ENCODE measurements at regions not wholly inside any gene's neighbourhood (a gene's known extent, or its start where the extent isn't known, plus 50 kb on each side); places are given as distances from the start of the nearest gene placed in this dataset.
"Not testable (repeated sequence)": the region's sequence is repeated elsewhere in the genome, so short reads cannot be mapped to it uniquely, and the experiment has no call there.

DNA sequence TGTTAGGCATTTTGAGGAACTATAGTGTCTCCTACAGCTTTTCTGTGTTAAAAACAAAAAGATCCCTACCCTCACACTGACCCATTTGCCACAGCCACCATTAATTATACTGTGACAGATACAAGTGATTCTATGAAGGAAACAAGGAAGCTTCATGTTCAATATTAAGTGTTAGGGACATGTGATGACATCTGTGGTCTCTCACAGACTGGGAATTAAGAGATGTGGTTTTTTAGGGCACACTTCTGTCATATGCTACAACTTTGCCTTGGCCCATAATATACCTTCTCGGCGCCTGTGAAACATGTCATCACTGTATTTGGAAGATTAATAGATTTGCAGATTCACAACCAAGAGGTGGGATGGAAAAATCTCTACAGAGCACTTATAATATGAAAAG is 102.9 kb upstream of the TCF21 start:
- H3K27ac ChIP-seq: no peak overlapping the region
- no peaks in the 10 kb centered on the region for H3K27me3 ChIP-seq (ENCODE audit: insufficient read depth in 3 of 3, low read length in 2 of 3)
- DNase-seq: no peak
- ATAC-seq: no peak
- intact Hi-C loops (cut with DNase I): no loop called here
- WGBS, 3 donors: 86 to 94% (median 90%) methylated on average over 2 of the region's 2 CpGs
- H3K4me1 ChIP-seq: no peaks in the 10 kb centered on the region
- TF ChIP-seq, protein P1, sequence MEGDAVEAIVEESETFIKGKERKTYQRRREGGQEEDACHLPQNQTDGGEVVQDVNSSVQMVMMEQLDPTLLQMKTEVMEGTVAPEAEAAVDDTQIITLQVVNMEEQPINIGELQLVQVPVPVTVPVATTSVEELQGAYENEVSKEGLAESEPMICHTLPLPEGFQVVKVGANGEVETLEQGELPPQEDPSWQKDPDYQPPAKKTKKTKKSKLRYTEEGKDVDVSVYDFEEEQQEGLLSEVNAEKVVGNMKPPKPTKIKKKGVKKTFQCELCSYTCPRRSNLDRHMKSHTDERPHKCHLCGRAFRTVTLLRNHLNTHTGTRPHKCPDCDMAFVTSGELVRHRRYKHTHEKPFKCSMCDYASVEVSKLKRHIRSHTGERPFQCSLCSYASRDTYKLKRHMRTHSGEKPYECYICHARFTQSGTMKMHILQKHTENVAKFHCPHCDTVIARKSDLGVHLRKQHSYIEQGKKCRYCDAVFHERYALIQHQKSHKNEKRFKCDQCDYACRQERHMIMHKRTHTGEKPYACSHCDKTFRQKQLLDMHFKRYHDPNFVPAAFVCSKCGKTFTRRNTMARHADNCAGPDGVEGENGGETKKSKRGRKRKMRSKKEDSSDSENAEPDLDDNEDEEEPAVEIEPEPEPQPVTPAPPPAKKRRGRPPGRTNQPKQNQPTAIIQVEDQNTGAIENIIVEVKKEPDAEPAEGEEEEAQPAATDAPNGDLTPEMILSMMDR (IDR thresholded peaks at IDR 0.05): no peak
- no peaks in the 10 kb centered on the region for H3K9me3 ChIP-seq
- H3K36me3 ChIP-seq (ENCODE audit: insufficient read depth in 1 of 2, low read depth in 1 of 2): no peaks in the 10 kb centered on the region
- no peak overlapping the region for H3K4me3 ChIP-seq

DNA sequence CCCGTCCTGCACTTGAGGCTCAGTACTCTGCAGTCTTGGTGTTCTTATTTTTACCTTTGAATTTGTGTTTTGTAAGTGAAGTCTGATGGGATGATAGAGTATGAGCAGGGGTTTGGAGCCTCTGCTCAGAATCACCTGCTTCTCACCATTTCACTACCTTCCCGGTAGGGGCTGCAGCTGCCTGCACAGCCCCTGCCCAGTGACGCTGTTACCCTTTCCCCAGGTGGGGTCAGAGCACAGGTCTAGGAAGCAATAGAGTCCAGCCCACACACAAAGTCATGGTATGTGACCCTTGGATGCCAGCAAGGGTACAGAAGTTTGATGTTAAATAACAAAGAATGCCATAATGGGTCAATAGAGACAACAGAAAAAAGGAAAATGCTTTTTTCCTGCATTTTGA is 101.8 kb upstream of the TCF21 start:
- TF ChIP-seq, protein P1 (IDR thresholded peaks at IDR 0.05): no peak
- Histone ChIP-seq H3K36me3 (ENCODE audit: insufficient read depth in 1 of 2, low read depth in 1 of 2) (no peaks in the 10 kb centered on the region), H3K27ac (no peak overlapping the region), H3K4me3 (no peak overlapping the region), H3K4me1 (no peaks in the 10 kb centered on the region), H3K9me3 (no peaks in the 10 kb centered on the region), H3K27me3 (ENCODE audit: insufficient read depth in 3 of 3, low read length in 2 of 3) (no peaks in the 10 kb centered on the region)
- intact Hi-C loops (cut with DNase I): no loop called here
- DNase-seq: no peak
- no peak for ATAC-seq
- WGBS, 3 donors: 89 to 96% (median 89%) methylated on average over 3 of the region's 3 CpGs

DNA sequence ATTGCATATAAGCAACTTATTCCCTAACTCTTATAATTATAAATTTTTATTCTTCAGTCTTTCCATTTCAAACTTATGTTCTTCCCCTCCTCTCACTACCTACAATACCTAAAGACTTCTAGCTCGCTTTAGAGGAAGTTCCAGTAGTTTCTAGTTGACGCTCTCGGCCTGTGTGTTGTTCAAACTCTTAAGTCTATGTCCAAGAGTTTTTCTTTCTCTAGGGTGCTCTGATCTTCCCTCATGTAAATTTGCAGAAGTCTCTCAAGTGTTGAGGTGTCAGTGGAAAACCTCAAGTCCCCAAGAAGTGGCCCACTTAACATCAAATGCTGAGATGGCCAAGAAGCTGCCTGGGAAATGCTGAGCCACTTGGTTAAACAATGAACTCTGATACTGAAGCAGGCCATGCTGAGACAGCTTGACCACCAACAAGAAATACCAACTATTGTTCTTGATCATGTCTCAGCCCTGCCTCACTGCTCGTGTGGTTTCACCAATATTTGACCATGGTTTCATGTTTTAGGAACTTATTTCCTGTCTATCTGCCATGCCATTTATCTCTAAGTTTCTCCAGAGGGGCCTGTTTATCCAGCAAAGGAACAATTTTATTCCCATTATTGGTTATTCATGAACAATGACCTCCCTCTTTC is 100.9 kb upstream of the TCF21 start:
- Histone ChIP-seq H3K4me1 (no peaks in the 10 kb centered on the region), H3K36me3 (ENCODE audit: insufficient read depth in 1 of 2, low read depth in 1 of 2) (no peaks in the 10 kb centered on the region), H3K27me3 (ENCODE audit: insufficient read depth in 3 of 3, low read length in 2 of 3) (no peaks in the 10 kb centered on the region), H3K27ac (no peak overlapping the region), H3K4me3 (no peak overlapping the region), H3K9me3 (no peaks in the 10 kb centered on the region)
- DNase-seq: no peak
- intact Hi-C loops (cut with DNase I): no loop called here
- ATAC-seq: no peak
- TF ChIP-seq, protein P1 (IDR thresholded peaks at IDR 0.05): no peak
- WGBS, 3 donors: 87 to 90% (median 88%) methylated on average over 4 of the region's 4 CpGs

DNA sequence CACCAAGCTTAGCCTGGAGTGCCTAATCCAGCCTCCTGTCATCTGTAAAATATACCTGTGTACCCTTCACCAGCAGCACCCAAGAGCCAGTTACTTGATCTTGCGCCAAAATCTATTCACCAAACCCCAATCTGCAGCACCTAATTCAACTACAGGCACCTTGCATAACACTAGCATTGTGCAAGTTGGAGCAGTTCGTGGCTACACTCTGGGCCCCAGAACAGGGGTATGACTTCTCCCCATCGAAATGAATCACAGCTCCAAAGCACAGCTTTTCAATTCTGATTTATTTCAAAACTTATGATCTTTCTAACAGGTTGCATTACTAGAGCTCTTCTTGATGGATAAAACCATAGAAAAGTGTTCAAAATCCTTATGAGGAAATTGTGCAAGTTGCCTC is 100.4 kb upstream of the TCF21 start:
- DNase-seq: no peak
- TF ChIP-seq, protein P1 (IDR thresholded peaks at IDR 0.05): no peak
- ATAC-seq: no peak
- H3K9me3 ChIP-seq: no peaks in the 10 kb centered on the region
- WGBS, 3 donors: 83 to 86% (median 84%) methylated on average over 3 of the region's 3 CpGs
- H3K4me3 ChIP-seq: no peak overlapping the region
- no peak overlapping the region for H3K27ac ChIP-seq
- intact Hi-C loops (cut with DNase I): no loop called here
- H3K4me1 ChIP-seq: no peaks in the 10 kb centered on the region
- no peaks in the 10 kb centered on the region for H3K36me3 ChIP-seq (ENCODE audit: insufficient read depth in 1 of 2, low read depth in 1 of 2)
- no peaks in the 10 kb centered on the region for H3K27me3 ChIP-seq (ENCODE audit: insufficient read depth in 3 of 3, low read length in 2 of 3)

DNA sequence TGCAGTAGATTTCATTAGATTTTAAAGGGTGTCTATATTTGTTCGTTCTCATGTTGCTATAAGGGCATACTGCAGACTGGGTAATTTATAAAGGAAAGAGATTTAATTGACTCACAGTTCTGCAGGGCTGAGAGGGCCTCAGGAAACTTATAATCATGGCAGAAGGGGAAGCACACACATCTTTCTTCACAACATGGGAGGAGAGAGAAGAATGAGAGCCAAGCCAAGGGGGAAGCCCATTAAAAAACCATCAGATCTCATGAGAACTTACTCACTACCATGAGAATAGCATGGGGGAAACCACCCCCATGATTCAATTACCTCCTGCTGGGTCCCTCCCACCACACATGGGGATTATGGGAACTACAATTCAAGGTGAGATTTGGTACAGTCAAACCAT is 99.5 kb upstream of the TCF21 start:
- intact Hi-C loops (cut with DNase I); ATAC-seq: not testable (repeated sequence)
- WGBS, 3 donors: 78 to 88% (median 85%) methylated on average over 1 of the region's 1 CpG

DNA sequence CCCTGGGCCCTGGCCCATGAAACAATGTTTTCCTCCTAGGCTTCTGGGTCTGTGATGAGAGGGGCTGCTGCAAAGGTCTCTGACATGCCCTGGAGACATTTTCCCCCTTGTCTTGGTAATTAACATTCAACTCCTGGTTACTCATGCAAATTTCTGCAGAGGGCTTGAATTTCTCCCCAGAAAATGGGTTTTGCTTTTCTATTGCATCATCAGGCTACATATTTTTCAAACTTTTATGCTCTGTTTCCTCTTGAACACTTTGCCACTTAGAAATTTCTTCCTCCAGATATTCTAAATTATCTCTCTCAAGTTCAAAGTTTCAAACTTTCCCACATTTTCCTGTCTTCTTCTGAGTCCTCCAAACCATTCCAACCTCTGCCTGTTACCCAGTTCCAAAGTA is 98.2 kb upstream of the TCF21 start:
- H3K4me1 ChIP-seq; H3K27me3 ChIP-seq (ENCODE audit: insufficient read depth in 3 of 3, low read length in 2 of 3); H3K27ac ChIP-seq; ATAC-seq; H3K4me3 ChIP-seq; intact Hi-C loops (cut with DNase I); DNase-seq; H3K36me3 ChIP-seq (ENCODE audit: insufficient read depth in 1 of 2, low read depth in 1 of 2); H3K9me3 ChIP-seq: not testable (repeated sequence)

More for the DNA sequence above, 99.5 kb upstream of the TCF21 start:
- not testable (repeated sequence) for DNase-seq; H3K27ac ChIP-seq; H3K27me3 ChIP-seq (ENCODE audit: insufficient read depth in 3 of 3, low read length in 2 of 3); H3K4me1 ChIP-seq; H3K9me3 ChIP-seq; H3K4me3 ChIP-seq; H3K36me3 ChIP-seq (ENCODE audit: insufficient read depth in 1 of 2, low read depth in 1 of 2)

DNA sequence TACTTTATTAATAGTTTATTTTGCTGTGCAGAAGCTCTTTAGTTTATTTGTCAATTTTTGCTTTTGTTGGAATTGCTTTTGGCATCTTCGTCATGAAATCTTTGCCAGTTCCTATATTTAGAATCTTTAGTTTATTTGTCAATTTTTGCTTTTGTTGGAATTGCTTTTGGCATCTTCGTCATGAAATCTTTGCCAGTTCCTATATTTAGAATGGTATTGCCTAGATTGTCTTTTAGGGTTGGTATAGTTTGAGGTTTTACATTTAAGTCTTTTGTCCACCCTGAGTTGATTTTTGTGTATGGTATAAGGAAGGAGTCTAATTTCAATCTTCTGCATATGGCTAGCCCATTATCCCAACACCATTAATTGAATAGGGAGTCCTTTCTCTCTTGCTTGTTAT is 93.9 kb upstream of the TCF21 start:
- intact Hi-C loops (cut with DNase I); H3K36me3 ChIP-seq (ENCODE audit: insufficient read depth in 1 of 2, low read depth in 1 of 2); H3K9me3 ChIP-seq; ATAC-seq; H3K4me1 ChIP-seq; DNase-seq; H3K27me3 ChIP-seq (ENCODE audit: insufficient read depth in 3 of 3, low read length in 2 of 3); H3K4me3 ChIP-seq; H3K27ac ChIP-seq: not testable (repeated sequence)
- WGBS, 3 donors: 77 to 86% (median 79%) methylated on average over 2 of the region's 2 CpGs

All from psoas muscle (tissue), 7 donors.